C4-2B (cell line): ENCODE measurements at regions not wholly inside any gene's neighbourhood (a gene's known extent, or its start where the extent isn't known, plus 50 kb on each side); places are given as distances from the start of the nearest gene placed in this dataset.

Experiments used
- ZFX ChIP-seq: fragments of 450-650 bp; IDR thresholded peaks from 2 replicates; pipeline ENCODE4 v1.6.1; 2017
- TF ChIP-seq, protein P1 (sequence below): fragments of 450-650 bp; conservative IDR thresholded peaks from 2 replicates; pipeline ENCODE4 v1.5.1; 2017; ENCODE audit warnings: mild to moderate bottlenecking

DNA sequence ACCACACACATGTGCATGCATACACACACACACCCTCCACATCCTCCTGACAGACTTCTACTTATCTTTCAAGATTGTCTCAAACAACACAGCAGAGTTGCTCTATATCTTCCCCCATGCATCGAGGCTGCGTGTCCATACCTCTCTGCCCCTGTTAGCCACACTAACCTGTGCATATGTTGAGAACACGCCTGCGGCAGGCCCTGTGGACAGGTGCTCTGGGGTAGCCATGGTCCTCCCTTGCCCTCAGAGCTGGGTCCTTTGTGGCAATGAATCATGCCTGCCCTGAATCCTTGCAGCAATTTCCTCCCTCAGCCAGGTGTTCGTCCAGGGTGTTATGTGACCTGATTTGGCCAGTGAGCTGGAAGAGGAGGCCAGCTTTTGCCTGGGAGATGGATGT, 213.3 kb downstream of the KATNAL1 start:
- TF ChIP-seq, protein P1, sequence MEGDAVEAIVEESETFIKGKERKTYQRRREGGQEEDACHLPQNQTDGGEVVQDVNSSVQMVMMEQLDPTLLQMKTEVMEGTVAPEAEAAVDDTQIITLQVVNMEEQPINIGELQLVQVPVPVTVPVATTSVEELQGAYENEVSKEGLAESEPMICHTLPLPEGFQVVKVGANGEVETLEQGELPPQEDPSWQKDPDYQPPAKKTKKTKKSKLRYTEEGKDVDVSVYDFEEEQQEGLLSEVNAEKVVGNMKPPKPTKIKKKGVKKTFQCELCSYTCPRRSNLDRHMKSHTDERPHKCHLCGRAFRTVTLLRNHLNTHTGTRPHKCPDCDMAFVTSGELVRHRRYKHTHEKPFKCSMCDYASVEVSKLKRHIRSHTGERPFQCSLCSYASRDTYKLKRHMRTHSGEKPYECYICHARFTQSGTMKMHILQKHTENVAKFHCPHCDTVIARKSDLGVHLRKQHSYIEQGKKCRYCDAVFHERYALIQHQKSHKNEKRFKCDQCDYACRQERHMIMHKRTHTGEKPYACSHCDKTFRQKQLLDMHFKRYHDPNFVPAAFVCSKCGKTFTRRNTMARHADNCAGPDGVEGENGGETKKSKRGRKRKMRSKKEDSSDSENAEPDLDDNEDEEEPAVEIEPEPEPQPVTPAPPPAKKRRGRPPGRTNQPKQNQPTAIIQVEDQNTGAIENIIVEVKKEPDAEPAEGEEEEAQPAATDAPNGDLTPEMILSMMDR: no peak
- no peak for TF ChIP-seq ZFX
